ENCODE measurements at regions not wholly inside any gene's neighbourhood (a gene's known extent, or its start where the extent isn't known, plus 50 kb on each side); places are given as distances from the start of the nearest gene placed in this dataset.

- ATAC-seq (no peak), DNase-seq (ENCODE audit: low spot score) (no peak)
- Mint-ChIP-seq H3K36me3 (no peaks in the 10 kb centered on the region), H3K9me3 (no peaks in the 10 kb centered on the region), H3K4me1 (no peaks in the 10 kb centered on the region), H3K27me3 (ENCODE audit: low read depth) (no peaks in the 10 kb centered on the region; the same call in 1 of the 2 replicates), H3K27ac (no peak overlapping the region), H3K4me3 (no peak overlapping the region)
- CTCF ChIA-PET: no interaction called here
- POLR2A ChIA-PET: no interaction called here
- no peak for TF ChIP-seq TCF7 (CRISPR knock-in tag; IDR thresholded peaks at IDR 0.05; ENCODE audit: low read depth)
- TF ChIP-seq NFYB (CRISPR knock-in tag; conservative IDR thresholded peaks at IDR 0.05; ENCODE audit: low read depth): no peak
- no peak for TF ChIP-seq ATF2 (CRISPR knock-in tag; IDR thresholded peaks at IDR 0.05; ENCODE audit: borderline replicate concordance, low read depth)
- TF ChIP-seq ZBTB21 (CRISPR knock-in tag; IDR thresholded peaks at IDR 0.05; ENCODE audit: borderline replicate concordance): no peak
Measured at GRCh38 chr4:71163317-71163716, 169.9 kb downstream of the DCK start.

GRCh38 chr4:71167083-71167482, 171.7 kb upstream of the SLC4A4 start:
- no peak for ATAC-seq
- H3K9me3 Mint-ChIP-seq: no peaks in the 10 kb centered on the region
- no peak for DNase-seq (ENCODE audit: low spot score)
- TF ChIP-seq USF1 (CRISPR knock-in tag; IDR thresholded peaks at IDR 0.05): no peak
- TF ChIP-seq ATF6 (CRISPR knock-in tag; IDR thresholded peaks at IDR 0.05): no peak
- TF ChIP-seq JAZF1 (CRISPR knock-in tag; IDR thresholded peaks at IDR 0.05): no peak
- no peak for TF ChIP-seq GTF2I (CRISPR knock-in tag; conservative IDR thresholded peaks at IDR 0.05)
- no peak for TF ChIP-seq AFF4 (CRISPR knock-in tag; IDR thresholded peaks at IDR 0.05; ENCODE audit: borderline replicate concordance)
- TF ChIP-seq NR1H2 (CRISPR knock-in tag; IDR thresholded peaks at IDR 0.05): no peak
- TF ChIP-seq AR (CRISPR knock-in tag; IDR thresholded peaks at IDR 0.05): no peak
- no peak for TF ChIP-seq ZNF121 (CRISPR knock-in tag; IDR thresholded peaks at IDR 0.05)
- TF ChIP-seq E2F4 (CRISPR knock-in tag; IDR thresholded peaks at IDR 0.05; ENCODE audit: borderline replicate concordance, low read depth): no peak
- TF ChIP-seq E2F1 (CRISPR knock-in tag; IDR thresholded peaks at IDR 0.05): no peak
- no peak for TF ChIP-seq FOXK1 (CRISPR knock-in tag; IDR thresholded peaks at IDR 0.05)
- no peaks in the 10 kb centered on the region for H3K4me1 Mint-ChIP-seq
- no peak overlapping the region for H3K4me3 Mint-ChIP-seq
- no peaks in the 10 kb centered on the region; the same call in 1 of the 2 replicates for H3K27me3 Mint-ChIP-seq (ENCODE audit: low read depth)
- ChIA-PET CTCF (no interaction called here), POLR2A (no interaction called here)
- H3K36me3 Mint-ChIP-seq: no peaks in the 10 kb centered on the region
- no peak overlapping the region for H3K27ac Mint-ChIP-seq
